Activated CD8-positive, alpha-beta memory T cell treated with anti-CD3 and anti-CD28 coated beads, Interleukin-2, amount 50 U/mL, for 24 hours (primary cell): ENCODE measurements at regions not wholly inside any gene's neighbourhood (a gene's known extent, or its start where the extent isn't known, plus 50 kb on each side); places are given as distances from the start of the nearest gene placed in this dataset.

Source experiments
- DNase-seq: peaks from one replicate; pipeline ENCODE4 v3.0.0-alpha.2; 2020; ENCODE audit errors: extremely low read depth

GRCh38 chr14:61847861-61848260 is 85.6 kb downstream of the SNAPC1 start:
- no peak for DNase-seq

- no peak for DNase-seq
Measured at GRCh38 chr14:61854898-61855297, 92.7 kb downstream of the SNAPC1 start.

GRCh38 chr14:61860294-61860918 is 98.2 kb downstream of the SNAPC1 start:
- peak; percentile 23 for DNase-seq

DNA sequence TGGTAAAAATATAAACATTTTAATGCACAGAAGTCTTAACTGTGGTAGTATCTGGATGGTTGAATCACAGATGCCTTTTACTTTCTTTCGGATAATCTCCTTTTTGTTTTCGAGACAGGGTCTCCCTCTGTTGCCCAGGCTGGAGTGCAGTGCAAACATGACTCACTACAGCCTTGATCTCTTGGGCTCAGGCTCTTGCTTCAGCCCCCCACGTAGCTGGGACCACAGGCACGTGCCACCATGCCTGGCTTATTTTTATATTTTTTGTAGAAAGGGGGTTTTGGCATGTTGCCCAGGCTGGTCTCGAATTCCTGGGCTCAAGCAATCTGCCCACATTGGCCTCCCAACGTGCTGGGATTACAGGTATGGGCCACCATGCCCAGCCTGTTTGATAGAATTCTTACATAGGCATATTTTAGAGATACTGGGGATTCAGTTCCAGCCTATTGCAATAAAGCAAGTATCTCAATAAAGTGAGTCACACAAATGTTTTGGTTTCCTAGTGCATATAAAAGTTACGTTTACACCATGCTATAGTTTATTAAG is 99.2 kb downstream of the SNAPC1 start:
- no peak for DNase-seq

DNA sequence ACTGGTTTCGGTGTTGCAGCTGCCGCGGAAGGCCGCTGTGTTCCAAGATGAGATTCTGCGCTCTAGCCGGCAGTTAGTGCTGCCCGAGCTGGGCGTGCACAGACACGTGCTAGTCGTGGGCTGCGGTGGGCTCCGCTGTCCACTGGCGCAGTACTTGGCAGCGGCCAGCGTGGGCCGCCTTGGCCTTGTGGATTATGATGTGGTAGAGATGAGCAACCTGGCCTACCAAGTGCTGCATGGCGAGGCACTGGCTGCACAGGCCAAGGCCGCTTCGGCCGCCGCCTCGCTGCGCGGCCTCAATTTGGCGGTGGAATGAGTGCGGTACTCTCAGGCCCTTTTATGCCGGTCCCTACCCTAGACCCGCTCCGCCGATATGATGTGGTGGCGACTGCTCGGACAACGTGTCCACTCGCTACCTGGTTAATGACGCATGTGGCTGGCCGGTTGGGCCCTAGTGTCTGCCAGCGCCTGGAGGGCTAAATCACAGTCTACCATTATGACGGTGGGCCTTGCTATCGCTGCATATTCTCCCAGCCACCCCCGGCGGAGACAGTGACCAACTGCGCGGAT is 102.2 kb downstream of the SNAPC1 start:
- no peak for DNase-seq

DNA sequence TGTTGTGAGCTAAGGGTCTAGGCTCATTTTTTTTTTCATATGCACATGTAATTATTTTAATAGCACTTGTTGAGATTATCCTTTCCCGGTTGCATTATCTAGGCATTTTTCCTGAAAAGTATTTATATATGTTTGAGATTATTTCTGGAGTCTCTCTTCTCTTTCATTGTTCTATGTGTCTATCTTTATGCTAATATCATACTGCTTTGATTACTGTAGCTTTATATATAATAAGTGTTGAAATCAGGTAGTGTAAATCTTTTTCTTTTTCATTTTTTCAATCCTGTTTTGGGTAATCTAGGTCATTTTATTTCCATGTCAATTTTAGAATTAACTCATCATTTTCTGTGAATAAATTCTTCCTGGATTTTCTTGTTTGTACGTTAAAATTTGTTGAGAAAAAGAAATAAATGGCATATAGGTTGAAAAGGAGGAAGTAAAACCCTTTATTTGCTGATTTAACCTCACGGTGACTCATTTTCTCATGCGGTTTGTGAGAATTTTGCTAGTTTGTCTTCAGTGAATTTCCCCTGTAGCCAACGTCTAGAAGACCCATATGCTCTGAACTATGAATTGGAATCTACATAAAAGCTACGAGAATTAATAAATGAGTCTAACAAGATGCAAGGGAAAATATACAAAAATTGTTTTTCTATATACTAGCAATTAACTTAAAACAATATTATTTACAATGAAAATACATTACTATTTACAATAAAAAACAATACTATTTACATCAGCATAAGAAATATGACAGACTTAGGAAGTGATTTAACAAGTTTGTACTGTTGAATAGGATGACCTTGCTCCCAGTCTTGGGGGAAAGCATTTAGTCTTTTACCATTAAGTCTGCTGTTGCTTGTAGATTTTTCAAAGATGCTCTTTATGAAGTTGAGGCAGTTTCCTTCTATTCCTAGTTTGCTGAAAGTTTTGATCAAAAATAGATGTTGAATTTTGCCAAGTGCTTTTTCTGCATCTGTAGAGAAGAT is 105.0 kb downstream of the SNAPC1 start:
- no peak for DNase-seq

- DNase-seq: no peak
Measured at GRCh38 chr14:61868846-61869245, 106.6 kb downstream of the SNAPC1 start.

- DNase-seq: no peak
Measured at GRCh38 chr14:61870163-61870562, 107.9 kb downstream of the SNAPC1 start.

DNA sequence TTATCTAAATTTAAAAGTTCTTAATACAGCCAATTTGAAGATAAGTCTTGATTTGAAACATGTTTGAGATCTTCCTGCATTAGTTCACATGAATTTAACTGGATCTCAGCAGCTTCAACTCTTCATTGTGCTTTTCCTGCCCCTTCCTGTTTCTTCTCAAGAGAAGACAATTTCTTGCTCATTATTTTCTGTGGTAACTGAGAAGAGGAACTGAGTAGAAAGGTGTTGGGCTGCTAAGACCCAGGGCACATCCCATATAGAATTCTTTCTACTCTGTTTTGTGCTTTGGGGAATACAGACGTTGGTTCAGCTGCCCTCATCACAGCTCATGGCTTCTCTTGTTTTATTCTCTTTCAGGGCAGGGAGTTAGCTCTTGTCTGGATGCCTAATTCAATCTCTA is 110.2 kb downstream of the SNAPC1 start:
- DNase-seq: no peak

GRCh38 chr14:61875483-61875882 is 113.3 kb downstream of the SNAPC1 start:
- no peak for DNase-seq

DNA sequence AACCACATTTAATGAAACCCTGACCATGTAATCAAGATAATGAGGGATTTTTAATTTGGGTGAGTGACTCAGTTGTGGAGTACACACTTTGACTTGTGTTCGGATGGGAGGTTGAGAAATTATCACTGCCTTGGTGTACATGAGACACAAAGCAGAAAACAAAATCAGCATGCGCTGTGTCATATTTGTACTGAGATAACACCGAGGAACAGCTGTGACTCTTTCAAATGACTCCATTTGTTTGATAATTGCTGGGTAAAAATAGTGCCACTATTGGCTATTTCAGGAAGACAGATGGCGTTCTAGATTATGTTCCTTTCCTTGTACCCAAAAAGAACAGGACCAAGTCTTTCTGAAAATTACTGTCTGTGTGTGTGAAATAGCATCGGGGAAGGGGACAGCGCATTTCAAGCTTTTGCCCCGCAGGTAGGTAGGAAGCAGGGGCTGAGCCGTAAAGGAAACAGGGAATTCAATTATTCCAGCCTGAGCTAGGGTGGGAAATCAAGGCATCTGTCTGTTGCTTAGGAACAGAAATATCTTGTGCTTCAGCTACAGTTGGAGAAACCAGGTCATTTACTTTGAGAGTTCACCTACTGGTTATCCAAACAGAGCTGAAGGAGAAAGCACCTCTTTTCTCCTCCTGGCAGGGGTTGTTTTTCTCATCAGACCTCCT is 114.3 kb downstream of the SNAPC1 start:
- DNase-seq: no peak

GRCh38 chr14:61877035-61877390 is 114.8 kb downstream of the SNAPC1 start:
- no peak for DNase-seq

GRCh38 chr14:61877768-61878167 is 115.5 kb downstream of the SNAPC1 start:
- no peak for DNase-seq

DNA sequence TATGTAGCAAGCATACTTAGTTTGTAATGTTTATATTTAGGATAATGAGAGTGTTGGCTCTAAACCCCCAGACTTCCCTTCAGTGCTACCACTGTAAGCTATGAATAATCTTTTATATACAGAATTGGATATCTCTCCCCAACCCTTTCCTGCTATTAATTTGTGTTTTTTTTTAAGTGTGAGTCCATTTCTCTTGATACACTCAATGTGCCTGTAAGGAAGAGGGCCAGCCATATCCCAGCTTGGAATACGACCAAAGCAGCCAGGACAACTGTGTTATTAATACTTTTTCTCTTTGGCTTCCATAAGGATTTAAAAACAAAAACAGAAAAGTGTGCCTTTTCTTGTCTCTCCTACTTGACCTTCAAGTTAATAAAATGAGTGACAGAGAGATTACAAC is 116.7 kb downstream of the SNAPC1 start:
- no peak for DNase-seq

- no peak for DNase-seq
Measured at GRCh38 chr14:61881046-61881445, 118.8 kb downstream of the SNAPC1 start.

GRCh38 chr14:61884711-61885110 is 122.5 kb downstream of the SNAPC1 start:
- no peak for DNase-seq

DNA sequence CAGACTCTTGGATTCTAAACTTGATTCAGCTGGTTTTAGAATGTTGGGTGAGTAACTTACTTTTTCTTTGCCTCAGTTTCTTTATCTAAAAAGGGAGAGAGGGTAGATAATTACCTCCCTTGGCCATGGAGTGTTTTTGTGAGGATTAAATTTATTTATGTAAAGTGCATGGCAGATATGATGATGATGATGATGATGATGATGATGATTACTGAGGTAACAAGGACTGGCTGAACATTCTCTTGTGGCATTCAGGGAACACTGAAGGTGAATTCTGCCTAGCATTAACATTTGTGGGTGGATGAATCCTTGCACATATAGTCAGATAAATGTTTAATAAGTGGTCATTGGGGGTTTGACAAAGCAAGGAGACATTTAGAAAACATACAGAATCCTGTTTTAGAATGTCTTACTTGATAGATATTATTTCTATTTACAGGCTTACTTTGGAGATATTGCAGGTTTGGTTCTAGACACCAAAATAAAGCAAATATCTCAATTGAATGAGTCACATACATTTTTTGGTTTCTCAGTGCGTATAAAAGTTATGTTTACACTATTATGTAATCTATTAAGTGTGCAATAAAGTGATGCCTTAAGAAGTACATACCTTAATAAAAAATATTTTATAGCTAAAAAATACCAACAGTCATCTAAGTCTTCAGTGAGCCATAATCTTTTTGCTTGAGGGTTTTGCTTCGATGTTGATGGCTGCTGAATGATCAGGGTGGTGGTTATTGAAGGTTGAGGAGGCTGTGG is 123.2 kb downstream of the SNAPC1 start:
- no peak for DNase-seq

GRCh38 chr14:61887628-61888027 is 125.4 kb downstream of the SNAPC1 start:
- no peak for DNase-seq

DNA sequence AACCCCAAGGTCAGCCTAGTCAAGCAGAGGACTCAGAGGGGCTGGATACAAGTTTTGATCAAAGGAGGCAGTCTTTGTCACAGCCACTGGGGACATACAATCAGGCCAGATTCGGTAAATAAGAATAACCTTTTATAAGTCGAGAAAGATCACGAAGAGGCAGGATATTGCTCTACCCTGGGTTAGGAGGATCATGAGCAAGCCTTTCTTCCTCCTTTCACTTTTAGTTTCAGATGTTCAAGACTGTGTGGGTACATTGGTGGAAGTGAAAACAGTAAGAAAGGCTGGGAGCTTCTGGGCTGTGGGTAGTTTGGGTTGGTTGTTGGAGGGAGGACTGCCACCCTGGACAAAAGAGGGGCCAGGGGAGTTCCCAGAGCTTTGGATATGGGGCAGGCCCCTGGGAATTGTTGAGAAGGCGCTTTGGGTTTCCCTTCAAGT is 127.7 kb downstream of the SNAPC1 start:
- DNase-seq: no peak

DNA sequence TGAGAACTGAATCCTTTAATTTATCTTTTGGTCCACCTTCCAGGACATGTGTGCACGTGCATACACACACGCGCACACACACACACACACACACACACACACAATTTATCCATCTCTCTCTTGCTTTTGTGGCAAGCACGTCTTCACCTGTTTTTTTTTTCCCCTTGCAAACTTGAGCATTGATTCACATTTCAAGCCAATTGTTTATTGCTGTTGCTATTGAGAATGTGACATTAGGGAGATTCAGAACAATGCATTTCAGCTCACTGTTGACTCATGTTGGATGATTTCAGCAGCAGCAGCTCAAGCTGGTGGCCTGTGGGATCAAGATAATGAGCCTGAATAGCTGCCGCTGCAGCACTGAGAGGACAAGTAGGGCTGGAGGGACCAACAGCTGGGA is 128.9 kb downstream of the SNAPC1 start:
- DNase-seq: no peak

DNA sequence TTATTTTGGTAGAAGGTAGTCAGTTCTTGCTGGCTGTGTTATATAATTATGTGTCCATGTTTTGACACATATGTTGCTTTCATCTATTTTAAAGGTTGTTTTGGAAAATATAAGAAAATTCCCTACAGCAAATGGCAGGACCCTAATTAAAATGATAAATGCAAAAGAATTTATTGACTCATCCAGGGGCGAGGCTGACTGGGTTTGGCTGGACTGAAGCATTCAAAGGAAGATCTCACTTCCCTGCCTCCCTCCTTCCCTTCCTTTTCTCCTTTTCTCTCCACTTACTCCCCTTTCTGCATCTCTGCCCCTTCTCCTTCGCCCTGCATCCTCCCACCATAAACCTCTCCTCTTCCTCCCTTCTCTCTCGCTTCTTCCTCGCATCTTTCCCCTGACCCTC is 129.6 kb downstream of the SNAPC1 start:
- DNase-seq: no peak
